Tibial artery (tissue), 4 donors: ENCODE measurements at regions not wholly inside any gene's neighbourhood (a gene's known extent, or its start where the extent isn't known, plus 50 kb on each side); places are given as distances from the start of the nearest gene placed in this dataset.
"Not testable (repeated sequence)": the region's sequence is repeated elsewhere in the genome, so short reads cannot be mapped to it uniquely, and the experiment has no call there.

Source experiments
- DNase-seq, 2 donors: peaks; one replicate each; pipeline ENCODE4 v3.0.0-alpha.2; 2019
- H3K27ac ChIP-seq, 2 donors: fragments of 200-600 bp; sonication (generic) in 1 of 2; 1 replicate in 1 of 2; 2 replicates in 1 of 2; pipeline ENCODE4 v1.5.1; 2018 to 2019; ENCODE audit warnings: mild to moderate bottlenecking in 1 of 2
- H3K27me3 ChIP-seq, 2 donors: fragments of 200-600 bp; sonication (generic) in 1 of 2; one replicate each; pipeline versions ENCODE4 v1.5.1 to v1.6.0; 2016 to 2019
- H3K36me3 ChIP-seq, 3 donors: fragments of 200-600 bp; sonication (generic) in 2 of 3; one replicate each; pipeline ENCODE4 v1.5.1; 2016 to 2019; ENCODE audit warnings: mild to moderate bottlenecking in 2 of 3
- H3K4me1 ChIP-seq, 4 donors: fragments of 200-600 bp; sonication (generic) in 2 of 4; 1 replicate in 3 of 4; 2 replicates in 1 of 4; pipeline ENCODE4 v1.5.1; 2016 to 2019
- H3K4me3 ChIP-seq, 2 donors: fragments of 200-600 bp; sonication (generic) in 1 of 2; 1 replicate in 1 of 2; 2 replicates in 1 of 2; pipeline ENCODE4 v1.5.1; 2018 to 2019; ENCODE audit warnings: mild to moderate bottlenecking in 2 of 2
- H3K9me3 ChIP-seq, 3 donors: fragments of 200-600 bp; sonication (generic) in 1 of 3; one replicate each; pipeline ENCODE4 v1.5.1; 2016 to 2019
- intact Hi-C: fragments of 100-400 bp; cut with DNase I; formaldehyde crosslinking; loops from one replicate; pipeline ENCODE4 v1.15.0; 2023; ENCODE audit warnings: low total_unique reads
- TF ChIP-seq, protein P1 (sequence below), 2 experiments: fragments of 200-600 bp in 1 of 2; fragments of 450-650 bp in 1 of 2; IDR thresholded peaks; one replicate each; pipeline ENCODE4 v1.5.1; 2017 to 2019; ENCODE audit warnings: antibody characterized with exemption in 2 of 2, mild to moderate bottlenecking in 1 of 2, moderate library complexity in 1 of 2

DNA sequence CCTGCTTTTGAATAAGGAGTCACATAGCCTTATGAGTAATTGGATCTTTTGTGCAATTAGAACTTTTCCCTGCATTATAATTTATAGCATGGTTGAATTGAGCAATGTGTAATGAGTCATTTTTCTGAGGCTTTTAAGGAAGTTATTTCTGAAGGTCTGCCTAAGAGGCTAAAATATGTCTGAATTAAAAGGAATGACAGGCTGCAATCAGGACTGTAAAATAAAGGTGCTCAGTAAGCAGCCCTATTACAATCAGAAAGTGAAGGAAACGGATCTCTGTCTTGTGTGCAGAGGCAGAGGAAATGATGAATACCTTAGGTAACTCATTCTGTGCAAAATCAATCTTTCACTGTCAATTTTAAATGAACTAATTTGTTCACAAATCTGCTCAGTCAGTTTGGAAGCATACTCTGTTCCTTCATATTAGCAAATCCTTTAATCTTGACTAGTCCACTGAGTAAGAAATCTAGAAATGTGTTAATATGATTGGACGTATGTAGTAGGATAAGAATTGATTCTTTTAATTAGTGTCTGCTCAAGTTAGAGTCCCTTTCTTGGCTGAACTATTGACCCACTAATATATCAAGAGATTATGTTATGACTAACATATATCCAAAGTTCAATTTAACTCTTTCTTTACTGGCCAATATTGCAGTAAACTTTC is 290.1 kb downstream of the ZIC1 start:
- intact Hi-C loops = no loop called here
- no peak overlapping the region for H3K27ac ChIP-seq
- TF ChIP-seq, protein P1, sequence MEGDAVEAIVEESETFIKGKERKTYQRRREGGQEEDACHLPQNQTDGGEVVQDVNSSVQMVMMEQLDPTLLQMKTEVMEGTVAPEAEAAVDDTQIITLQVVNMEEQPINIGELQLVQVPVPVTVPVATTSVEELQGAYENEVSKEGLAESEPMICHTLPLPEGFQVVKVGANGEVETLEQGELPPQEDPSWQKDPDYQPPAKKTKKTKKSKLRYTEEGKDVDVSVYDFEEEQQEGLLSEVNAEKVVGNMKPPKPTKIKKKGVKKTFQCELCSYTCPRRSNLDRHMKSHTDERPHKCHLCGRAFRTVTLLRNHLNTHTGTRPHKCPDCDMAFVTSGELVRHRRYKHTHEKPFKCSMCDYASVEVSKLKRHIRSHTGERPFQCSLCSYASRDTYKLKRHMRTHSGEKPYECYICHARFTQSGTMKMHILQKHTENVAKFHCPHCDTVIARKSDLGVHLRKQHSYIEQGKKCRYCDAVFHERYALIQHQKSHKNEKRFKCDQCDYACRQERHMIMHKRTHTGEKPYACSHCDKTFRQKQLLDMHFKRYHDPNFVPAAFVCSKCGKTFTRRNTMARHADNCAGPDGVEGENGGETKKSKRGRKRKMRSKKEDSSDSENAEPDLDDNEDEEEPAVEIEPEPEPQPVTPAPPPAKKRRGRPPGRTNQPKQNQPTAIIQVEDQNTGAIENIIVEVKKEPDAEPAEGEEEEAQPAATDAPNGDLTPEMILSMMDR (IDR thresholded peaks at IDR 0.05) = no peak
- H3K4me1 ChIP-seq = peaks cover 0 to 20% (median 0%) of the 10 kb centered on the region in 4 donors
- H3K4me3 ChIP-seq = no peak overlapping the region
- H3K27me3 ChIP-seq = no peaks in the 10 kb centered on the region
- no peaks in the 10 kb centered on the region for H3K9me3 ChIP-seq
- DNase-seq = no peak
- no peaks in the 10 kb centered on the region for H3K36me3 ChIP-seq

DNA sequence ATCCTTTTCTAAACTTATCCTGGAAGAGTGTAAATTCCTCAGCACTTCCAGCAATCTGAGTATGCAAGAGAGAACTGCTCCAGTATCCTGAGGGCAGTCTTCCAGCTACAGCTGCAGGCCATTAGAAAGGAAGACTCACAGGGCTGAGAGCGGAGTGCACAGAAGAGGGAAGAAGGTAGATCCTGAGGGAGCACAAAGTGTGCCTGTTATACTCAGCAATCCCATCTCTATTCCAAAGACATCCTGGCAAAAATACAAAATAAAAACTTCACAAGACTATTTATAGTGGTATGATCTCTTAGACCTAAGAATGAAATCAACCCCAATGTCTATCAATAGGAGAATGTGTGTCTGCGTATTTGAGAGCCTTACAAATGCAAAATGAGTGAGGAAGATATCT is 292.0 kb downstream of the ZIC1 start:
- intact Hi-C loops = no loop called here
- H3K4me1 ChIP-seq = peaks cover 0 to 20% (median 0%) of the 10 kb centered on the region in 4 donors
- no peak for DNase-seq
- no peak overlapping the region for H3K27ac ChIP-seq
- H3K4me3 ChIP-seq = no peak overlapping the region
- H3K27me3 ChIP-seq = no peaks in the 10 kb centered on the region
- TF ChIP-seq, protein P1 (IDR thresholded peaks at IDR 0.05) = no peak
- no peaks in the 10 kb centered on the region for H3K9me3 ChIP-seq
- H3K36me3 ChIP-seq = no peaks in the 10 kb centered on the region

DNA sequence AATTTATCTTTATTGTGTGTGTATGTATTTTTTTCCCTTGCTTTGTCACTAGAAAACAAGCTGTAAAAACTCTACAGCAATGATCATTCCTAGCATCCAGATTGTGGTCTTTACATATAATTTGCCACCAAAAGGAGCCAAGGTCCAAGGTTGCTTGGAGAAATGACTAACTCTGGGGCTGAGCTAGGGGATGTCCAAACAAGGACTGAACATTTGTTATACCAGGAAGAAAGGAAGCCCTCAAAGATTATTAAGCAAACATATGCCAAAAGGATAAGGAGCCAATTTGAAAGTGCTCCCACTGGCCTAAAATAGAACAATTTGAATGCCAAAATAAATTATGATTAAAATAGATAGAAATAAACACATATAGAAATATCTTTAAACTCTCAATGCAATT is 293.3 kb downstream of the ZIC1 start:
- no peak overlapping the region for H3K27ac ChIP-seq
- TF ChIP-seq, protein P1 (IDR thresholded peaks at IDR 0.05) = no peak
- DNase-seq = no peak
- H3K27me3 ChIP-seq = no peaks in the 10 kb centered on the region
- H3K4me1 ChIP-seq = peaks cover 0 to 20% (median 0%) of the 10 kb centered on the region in 4 donors
- H3K36me3 ChIP-seq = no peaks in the 10 kb centered on the region
- intact Hi-C loops = no loop called here
- no peaks in the 10 kb centered on the region for H3K9me3 ChIP-seq
- H3K4me3 ChIP-seq = no peak overlapping the region

GRCh38 chr3:147705651-147706051 is 296.5 kb downstream of the ZIC1 start:
- Histone ChIP-seq H3K4me1 (peaks cover 0 to 20% (median 0%) of the 10 kb centered on the region in 4 donors), H3K4me3 (no peak overlapping the region), H3K27ac (no peak overlapping the region), H3K9me3 (no peaks in the 10 kb centered on the region), H3K36me3 (no peaks in the 10 kb centered on the region), H3K27me3 (no peaks in the 10 kb centered on the region)
- DNase-seq = no peak
- TF ChIP-seq, protein P1 (IDR thresholded peaks at IDR 0.05) = no peak
- intact Hi-C loops = no loop called here

GRCh38 chr3:147710753-147711152 is 301.6 kb downstream of the ZIC1 start:
- DNase-seq, H3K27ac ChIP-seq, H3K36me3 ChIP-seq, H3K4me3 ChIP-seq, intact Hi-C loops, H3K9me3 ChIP-seq, H3K27me3 ChIP-seq: not testable (repeated sequence)
- peaks cover 0 to 17% (median 8%) of the 10 kb centered on the region in 4 donors for H3K4me1 ChIP-seq

DNA sequence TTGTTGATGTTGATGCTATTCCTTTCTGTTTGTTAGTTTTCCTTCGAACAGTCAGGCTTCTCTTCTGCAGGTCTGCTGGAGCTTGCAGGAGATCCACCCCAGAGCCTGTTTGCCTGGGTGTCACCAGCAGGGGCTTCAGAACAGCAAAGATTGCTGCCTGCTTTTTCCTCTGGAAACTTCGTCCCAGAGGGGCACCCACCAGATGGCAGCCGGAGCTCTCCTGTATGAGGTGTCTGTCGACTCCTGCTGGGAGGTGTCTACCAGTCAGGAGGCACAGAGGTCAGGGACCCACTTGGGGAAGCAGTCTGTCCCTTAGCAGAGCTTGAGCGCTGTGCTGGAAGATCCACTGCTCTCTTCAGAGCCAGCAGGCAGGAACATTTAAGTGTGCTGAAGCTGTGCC is 303.2 kb downstream of the ZIC1 start:
- Histone ChIP-seq H3K27ac (no peak overlapping the region), H3K9me3 (no peaks in the 10 kb centered on the region), H3K36me3 (no peaks in the 10 kb centered on the region), H3K27me3 (no peaks in the 10 kb centered on the region), H3K4me1 (peaks cover 0 to 17% (median 8%) of the 10 kb centered on the region in 4 donors), H3K4me3 (no peak overlapping the region)
- intact Hi-C loops = no loop called here
- TF ChIP-seq, protein P1 (IDR thresholded peaks at IDR 0.05) = no peak
- no peak for DNase-seq

DNA sequence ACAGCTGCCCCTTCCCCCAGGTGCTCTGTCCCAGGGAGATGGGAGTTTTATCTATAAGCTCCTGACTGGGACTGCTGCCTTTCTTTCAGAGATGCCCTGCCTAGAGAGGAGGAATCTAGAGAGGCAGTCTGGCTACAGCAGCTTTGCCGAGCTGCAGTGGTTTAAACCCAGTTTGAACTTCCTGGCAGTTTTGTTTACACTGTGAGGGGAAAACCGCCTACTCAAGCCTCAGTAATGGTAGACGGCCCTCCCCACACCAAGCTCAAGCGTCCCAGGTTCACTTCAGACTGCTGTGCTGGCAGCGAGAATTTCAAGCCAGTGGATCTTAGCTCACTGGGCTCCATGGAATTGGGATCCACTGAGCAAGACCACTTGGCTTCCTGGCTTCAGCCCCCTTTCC is 303.6 kb downstream of the ZIC1 start:
- H3K36me3 ChIP-seq, intact Hi-C loops, H3K27ac ChIP-seq, H3K9me3 ChIP-seq, DNase-seq, H3K27me3 ChIP-seq, H3K4me3 ChIP-seq: not testable (repeated sequence)
- peaks cover 0 to 17% (median 8%) of the 10 kb centered on the region in 4 donors for H3K4me1 ChIP-seq
